ENCODE measurements at regions not wholly inside any gene's neighbourhood (a gene's known extent, or its start where the extent isn't known, plus 50 kb on each side); places are given as distances from the start of the nearest gene placed in this dataset.

DNA sequence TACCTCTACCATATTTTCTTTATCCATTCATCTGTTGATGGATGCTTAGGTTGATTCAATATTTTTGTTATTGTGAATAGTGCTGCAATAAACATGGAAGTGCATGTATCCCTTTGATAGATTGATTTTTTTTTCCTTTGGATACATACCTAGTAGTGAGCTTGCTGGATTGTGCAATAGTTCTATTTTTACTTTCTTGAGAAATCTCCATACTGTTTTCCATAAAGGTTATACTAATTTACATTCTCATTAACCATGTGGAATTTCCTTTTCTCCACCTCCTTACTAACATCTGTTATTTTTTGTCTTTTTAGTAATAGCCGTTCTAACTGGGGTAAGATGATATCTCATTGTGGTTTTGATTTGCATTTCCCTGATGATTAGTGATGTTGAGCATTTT, 124.6 kb upstream of the TOX3 start:
- TF ChIP-seq, protein P1, sequence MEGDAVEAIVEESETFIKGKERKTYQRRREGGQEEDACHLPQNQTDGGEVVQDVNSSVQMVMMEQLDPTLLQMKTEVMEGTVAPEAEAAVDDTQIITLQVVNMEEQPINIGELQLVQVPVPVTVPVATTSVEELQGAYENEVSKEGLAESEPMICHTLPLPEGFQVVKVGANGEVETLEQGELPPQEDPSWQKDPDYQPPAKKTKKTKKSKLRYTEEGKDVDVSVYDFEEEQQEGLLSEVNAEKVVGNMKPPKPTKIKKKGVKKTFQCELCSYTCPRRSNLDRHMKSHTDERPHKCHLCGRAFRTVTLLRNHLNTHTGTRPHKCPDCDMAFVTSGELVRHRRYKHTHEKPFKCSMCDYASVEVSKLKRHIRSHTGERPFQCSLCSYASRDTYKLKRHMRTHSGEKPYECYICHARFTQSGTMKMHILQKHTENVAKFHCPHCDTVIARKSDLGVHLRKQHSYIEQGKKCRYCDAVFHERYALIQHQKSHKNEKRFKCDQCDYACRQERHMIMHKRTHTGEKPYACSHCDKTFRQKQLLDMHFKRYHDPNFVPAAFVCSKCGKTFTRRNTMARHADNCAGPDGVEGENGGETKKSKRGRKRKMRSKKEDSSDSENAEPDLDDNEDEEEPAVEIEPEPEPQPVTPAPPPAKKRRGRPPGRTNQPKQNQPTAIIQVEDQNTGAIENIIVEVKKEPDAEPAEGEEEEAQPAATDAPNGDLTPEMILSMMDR (IDR thresholded peaks at IDR 0.05): no peak
- TF ChIP-seq POLR2AphosphoS5 (IDR thresholded peaks at IDR 0.05) (no peak), POLR2A (IDR thresholded peaks at IDR 0.05; ENCODE audit: low read depth) (no peak), EP300 (IDR thresholded peaks at IDR 0.05) (no peak)
